GM19463 (cell line): ENCODE measurements at regions not wholly inside any gene's neighbourhood (a gene's known extent, or its start where the extent isn't known, plus 50 kb on each side); places are given as distances from the start of the nearest gene placed in this dataset.

Experiments used
- ATAC-seq: cut with Tn5 transposase; IDR thresholded peaks from one replicate; pipeline ENCODE4 v1.9.1; 2021; ENCODE audit warnings: mild to moderate bottlenecking, moderate library complexity; ENCODE audit not compliant: unreplicated experiment

- ATAC-seq = no peak
Observed at GRCh38 chr13:85666356-85666755, 132.9 kb downstream of the SLITRK6 start.

DNA sequence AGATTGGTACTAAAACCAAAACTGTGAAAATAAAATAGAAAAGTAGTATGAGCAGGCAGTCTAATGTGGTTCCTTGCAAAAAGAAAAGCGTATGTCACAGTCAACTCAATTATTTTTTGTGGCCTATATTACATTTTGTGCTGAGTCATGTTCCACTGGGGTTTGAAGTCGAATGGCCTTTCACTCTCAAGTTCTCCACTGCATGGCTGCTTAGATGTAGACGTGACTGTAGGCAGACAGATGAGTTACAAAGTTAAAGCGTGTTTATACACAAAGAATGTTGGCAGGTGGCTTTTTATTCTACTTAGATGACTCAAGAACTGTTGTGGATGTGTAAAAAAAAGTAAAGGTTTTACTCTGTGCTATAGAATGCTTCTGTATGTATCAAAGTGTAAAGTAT, 133.9 kb downstream of the SLITRK6 start:
- ATAC-seq = no peak

GRCh38 chr13:85663856-85664255, 135.4 kb downstream of the SLITRK6 start:
- no peak for ATAC-seq

DNA sequence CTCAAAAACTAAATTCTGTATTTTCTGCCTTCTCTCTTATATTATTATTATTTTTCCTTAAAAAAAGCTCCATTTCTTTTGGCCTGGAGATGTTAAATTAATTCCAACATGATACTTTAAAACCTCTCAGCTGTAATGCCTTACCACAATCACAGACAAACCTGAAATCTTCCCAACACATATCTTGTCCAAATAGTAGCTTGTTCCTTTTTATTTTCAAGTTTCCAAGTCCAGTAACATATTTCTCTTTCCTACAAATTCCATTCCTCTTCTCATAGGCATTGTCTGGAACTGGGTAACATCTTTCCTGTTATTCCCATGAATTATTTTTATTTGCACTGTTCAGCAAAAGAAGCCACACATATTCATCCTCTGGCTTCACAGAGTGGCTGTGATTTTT, 137.0 kb downstream of the SLITRK6 start:
- no peak for ATAC-seq

DNA sequence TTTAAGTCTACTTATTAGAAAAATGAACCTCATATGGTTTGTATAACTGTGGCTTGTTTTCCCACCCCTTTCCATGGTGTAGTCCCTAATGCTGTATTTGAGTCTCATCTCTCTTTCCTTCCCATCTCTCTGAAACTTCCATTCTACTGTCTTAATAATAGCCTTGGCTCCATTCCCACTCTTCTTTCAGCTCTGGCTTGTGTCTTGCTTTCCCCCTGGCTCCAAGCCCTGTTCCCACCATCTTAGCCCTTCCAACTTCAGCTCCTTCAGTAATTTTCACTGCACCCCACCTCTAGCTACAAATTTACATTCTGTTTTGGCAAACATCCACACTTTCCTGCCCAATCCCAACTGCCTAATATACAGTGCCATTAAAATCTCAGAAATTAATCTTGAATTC, 137.5 kb downstream of the SLITRK6 start:
- no peak for ATAC-seq

DNA sequence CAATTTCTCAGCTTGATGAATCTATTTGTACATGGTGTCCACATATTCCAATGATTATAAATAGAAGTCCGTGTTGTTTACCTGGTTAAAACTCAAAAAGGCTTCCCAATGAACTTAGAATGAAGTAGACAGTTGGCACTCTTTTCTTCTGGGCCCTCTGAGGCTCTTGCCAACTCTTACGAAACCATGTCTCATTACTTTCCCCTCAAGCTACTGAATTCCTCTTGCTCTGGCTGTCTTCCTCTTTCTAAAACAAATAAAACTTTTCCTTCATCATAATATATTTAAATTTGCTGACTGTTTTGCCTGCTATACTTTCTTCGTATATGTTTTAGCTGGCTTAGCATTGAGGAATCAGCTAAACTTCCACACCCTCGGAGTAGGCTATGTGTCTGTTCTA, 139.7 kb downstream of the SLITRK6 start:
- no peak for ATAC-seq

- ATAC-seq = no peak
Observed at GRCh38 chr13:85657942-85658341, 141.3 kb downstream of the SLITRK6 start.

DNA sequence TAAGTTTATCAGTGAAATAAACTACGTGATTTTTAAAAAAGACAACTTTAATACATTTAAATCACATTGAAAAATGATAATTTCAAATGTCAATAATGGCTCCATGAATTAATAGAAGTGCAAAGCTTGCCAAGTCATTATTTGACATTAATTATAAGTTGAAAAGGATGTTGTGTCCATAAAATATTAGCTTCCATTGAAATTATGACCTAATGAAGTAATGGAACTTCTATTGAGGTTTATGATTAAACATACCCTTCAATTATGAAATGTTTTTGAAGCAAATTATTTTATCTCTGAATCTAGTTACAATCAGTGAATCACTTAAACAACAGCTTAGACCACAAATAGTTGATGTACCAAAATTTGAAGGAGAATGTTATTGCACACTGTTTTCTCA, 144.2 kb downstream of the SLITRK6 start:
- no peak for ATAC-seq

- ATAC-seq = no peak
Observed at GRCh38 chr13:85654227-85654626, 145.0 kb downstream of the SLITRK6 start.

DNA sequence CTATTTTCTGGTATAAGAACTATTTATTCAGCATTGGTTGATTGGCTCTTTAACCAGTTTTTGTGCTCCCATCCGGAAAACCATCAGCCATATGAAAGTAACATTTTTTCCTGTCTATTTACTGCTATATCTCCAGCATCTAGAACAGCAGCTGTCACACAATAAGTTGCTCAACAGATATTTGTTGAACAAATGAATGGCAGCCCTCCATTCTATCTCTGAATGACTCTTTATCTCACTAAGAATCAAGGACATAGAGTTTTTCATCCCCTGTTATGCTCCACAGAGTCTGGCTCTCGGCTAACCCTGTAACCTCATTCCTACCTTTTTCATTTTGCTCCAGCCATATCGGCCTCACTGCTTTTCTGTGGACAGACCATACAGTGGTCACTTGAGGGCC, 145.5 kb downstream of the SLITRK6 start:
- ATAC-seq = no peak

DNA sequence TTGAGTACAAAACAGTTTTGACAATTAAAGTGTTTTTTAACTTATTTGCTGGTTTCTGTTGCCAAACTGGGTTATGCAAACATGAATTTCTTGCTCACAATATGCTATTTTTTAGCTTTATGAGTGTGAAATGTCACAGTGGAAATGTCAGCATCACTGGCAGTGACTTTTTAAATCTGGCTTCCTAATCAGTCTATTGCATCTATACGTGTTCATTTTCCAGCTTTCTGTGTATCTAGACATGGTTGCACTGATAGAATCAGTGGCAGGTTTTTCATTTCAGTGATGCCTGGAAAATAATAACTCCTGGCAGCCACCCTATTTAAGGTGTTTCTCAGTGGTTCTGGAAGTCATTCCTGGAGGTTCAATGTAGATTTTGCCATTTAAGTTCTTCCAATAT, 146.7 kb downstream of the SLITRK6 start:
- no peak for ATAC-seq

- ATAC-seq = no peak
Observed at GRCh38 chr13:85651440-85651839, 147.8 kb downstream of the SLITRK6 start.

DNA sequence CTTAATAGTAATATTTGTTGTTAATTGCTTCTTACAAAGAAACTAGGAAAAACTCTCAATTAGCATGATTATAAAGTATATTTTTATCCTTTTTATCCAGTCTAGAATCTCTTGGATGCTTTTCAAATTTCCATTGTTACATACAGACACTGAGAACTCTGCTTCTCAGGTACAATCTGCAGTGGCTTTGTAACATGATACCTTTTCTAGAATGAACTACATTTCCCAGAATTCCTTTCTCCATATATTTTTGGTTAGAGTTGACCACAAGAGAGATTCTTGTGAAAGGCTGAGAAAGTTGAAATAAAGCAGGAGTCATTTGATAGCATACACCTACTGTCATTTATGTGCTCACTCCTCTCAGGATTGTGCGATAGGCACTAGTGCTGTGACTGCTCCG, 148.6 kb downstream of the SLITRK6 start:
- ATAC-seq = no peak

DNA sequence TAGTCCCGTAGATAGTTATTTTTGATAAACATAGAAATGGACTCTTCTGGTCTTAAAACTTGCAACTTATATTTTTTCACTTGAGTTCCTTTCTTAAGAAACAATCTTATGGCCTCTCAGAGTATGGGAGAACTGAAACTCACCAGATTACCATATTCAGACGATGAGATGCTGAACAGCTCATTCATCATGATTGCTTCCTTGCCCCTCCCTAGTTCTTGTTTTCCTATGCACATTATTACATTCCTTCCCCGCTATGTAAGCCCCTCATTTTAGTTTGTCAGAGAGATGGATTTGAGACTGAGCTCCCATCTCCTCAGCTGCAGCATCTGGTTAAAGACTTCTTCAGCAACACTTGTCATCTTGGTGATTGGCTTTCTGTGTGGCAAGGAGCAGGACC, 158.5 kb downstream of the SLITRK6 start:
- ATAC-seq = no peak

DNA sequence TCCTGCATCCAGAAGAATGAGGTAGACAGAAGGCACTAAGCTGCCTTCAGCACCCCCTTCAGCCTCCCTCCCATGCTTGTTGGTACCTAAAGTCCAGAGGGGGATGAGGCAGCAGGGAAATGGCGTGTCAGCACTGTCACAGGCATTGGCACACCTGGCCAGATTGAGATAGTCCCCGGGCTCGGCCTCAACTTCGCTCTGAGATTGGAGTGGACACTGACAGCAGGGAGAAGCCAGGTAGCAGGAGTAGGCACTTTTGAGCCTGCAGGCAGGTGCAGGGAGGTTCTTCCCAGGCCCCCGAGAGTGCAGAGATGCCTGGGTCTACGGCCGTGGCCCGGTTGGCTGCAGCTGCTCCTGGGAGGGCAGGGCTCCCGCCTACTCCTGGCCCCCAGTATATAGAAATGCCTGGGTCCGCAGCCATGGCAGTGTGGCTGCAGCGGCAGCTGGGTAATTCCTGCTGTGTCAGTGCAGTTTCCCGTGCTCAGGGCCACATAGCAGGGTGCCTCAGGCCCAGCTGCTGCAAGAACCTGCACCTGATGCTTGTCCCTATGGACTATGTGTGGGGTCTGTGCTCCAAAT, 160.3 kb downstream of the SLITRK6 start:
- no peak for ATAC-seq

DNA sequence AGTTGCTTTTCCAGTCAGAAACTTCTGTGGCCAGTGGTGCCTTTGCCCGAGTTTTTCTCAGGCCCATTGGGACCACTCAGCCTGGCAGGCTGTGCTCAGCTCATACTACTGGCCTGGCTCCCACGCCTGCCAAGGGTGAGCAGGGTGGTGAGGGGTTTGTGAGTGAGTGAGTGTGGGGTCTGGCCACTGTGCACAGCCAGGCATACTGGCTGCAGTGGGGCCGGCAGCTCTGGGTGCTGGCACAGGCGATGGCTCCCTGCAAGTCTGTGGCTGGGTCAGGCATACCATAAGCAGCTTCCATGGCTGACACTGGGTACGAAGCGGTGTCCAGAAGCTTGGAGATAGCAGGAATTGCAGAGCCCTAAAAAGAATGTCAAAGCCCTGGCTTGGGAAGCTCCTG, 161.0 kb downstream of the SLITRK6 start:
- no peak for ATAC-seq

DNA sequence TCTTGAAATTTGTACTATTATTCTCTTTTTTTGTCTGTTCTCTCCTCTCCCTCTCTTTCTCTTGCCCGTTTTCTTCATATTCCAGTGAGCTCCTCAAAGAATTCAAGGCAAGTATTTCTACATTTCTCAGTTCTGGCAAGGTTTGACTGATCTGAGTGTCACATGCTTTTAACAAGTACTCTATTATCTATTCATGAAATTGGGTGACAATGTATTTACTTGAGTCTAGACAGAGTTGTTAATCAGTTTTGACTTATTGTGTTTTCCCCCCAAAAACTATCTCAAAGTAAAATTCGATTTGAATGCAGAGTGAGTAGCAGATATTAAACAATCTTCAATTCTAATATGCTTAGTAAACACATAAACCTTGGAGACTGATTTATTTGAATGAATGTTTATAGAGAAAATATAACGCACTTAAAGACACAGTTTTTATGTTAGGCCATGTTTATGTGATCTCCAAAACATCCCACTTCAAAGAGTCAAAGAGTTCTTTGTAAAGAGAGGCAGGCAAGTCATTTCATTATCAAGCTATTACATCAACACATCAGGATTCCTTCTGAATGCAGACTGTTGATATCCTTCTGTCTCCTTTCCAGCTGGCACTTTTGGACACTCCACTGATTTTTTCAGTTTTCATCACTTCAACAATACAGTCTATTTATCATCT, 166.6 kb downstream of the SLITRK6 start:
- no peak for ATAC-seq

DNA sequence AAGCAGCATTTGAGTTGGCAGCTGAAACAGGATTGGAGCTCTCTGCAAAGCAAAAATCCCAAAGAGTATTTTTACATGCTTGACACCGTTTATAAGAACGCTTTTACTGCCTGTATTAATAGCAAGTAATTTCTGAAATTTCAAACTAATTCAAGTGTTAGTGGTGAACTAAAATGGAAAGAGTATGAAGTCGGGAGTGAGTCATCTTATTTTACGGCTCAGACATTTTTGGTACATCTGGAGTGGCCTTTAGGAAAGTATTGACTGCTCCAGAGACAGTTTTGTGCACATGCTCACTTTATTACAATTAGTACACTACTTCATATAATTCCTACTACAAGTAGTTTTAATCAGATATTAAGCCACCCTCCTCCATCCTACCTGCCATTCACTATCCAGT, 167.4 kb downstream of the SLITRK6 start:
- no peak for ATAC-seq

DNA sequence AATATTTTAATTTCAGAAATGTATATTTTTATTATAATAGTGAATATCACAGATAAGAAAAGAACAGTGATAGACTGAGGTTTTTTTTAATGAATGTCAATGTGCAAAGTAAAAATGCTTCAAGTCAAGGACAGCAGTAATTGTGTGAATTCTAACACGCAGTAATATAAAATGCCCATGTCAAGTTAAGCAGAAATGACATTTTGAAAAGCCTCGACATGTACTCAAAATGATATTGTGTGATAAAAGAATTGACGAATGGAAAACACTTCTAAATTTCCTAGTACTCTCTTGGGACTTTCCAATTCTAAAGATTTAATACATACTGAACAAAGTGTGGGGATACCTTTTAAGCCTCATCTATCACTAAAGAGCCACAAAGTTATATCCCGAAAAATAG, 172.6 kb downstream of the SLITRK6 start:
- no peak for ATAC-seq

GRCh38 chr13:85619321-85619720, 179.9 kb downstream of the SLITRK6 start:
- ATAC-seq = no peak

DNA sequence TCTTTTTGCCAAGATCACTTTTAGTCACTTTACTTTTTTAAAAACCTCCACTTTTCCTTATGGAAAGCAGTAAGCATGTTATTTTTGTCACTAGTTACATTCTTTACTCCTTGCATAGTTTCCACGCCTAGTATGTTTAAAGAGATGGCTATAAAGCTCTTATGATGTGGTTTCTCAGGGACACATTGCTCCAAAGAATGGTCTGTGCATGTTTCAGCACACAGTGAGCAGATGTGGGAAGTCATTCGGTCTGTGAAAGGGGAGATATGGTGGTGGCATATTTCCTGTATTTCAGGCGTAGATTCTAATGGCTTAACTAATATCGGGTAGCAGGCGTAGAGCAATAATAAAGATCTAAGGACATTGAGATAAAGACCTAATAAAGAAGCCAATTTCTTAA, 180.7 kb downstream of the SLITRK6 start:
- ATAC-seq = no peak

DNA sequence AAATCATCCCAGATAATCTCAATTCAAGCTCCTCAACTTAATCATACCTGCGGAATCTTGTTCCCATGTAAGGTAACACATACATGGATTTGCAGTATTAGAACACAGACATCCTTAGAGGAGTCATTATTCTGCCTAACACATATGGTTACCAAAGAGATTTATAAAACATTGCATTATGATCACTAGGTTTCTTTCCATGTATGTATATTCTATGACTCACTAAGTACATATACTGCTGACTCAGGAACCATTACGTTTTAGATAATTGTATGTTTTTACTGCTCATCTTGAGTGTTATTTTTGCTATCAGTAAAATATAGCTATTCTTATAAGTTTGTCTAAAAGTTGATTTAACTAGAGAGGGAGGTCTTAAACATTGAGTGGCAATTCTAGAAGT, 182.9 kb downstream of the SLITRK6 start:
- no peak for ATAC-seq

DNA sequence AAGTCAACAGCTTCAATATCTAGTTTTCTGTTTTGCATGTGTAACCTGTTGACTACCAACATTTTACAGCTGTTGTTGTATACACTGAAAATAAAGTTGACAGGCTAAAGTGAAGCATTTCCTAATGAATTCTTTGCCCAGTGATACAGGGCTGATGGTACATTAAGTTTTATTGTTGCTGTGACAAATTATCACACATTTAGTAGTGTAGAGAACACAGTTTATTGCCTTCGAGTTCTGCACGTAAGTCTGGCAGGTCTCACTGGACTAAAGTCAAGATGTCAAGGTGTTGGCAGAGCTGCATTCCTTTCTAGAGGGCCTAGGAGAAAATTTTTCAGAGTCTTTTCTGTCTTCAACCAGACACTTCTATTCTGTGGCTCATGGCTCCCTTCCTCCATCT, 184.2 kb downstream of the SLITRK6 start:
- ATAC-seq = no peak
